ENCODE measurements at regions not wholly inside any gene's neighbourhood (a gene's known extent, or its start where the extent isn't known, plus 50 kb on each side); places are given as distances from the start of the nearest gene placed in this dataset.

GRCh38 chr4:112753333-112753732, 116.4 kb downstream of the LARP7 start:
- Mint-ChIP-seq H3K27me3 (ENCODE audit: low read depth) (peaks cover 9% of the 10 kb centered on the region), H3K27ac (ENCODE audit: unreplicated experiment) (no peak overlapping the region), H3K4me1 (ENCODE audit: low read depth) (no peaks in the 10 kb centered on the region), H3K4me3 (ENCODE audit: unreplicated experiment) (no peak overlapping the region), H3K36me3 (ENCODE audit: low read depth) (no peaks in the 10 kb centered on the region), H3K9me3 (ENCODE audit: low read depth) (no peaks in the 10 kb centered on the region)
- no peak for TF ChIP-seq CTCF (IDR thresholded peaks at IDR 0.05)
- DNase-seq (ENCODE audit: low spot score), result no peak

DNA sequence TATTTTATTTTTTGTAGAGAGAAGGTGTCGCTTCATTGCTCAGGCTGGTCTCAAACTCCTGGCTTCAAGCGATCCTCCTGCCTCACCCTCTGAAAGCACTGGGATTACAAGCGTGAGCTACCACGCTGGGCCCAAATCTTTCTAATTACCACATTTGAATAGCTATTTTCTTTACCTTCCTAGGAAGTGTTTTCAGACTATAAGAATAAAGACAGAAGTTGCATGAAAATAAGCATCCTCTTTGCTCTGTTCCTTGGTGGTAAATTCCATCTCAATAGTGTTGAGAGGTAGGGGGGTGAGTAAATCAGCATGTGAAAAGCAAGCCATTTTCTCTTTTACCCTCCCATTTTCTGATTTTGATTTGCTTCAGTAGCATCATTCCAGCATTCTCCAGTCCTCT, 122.4 kb downstream of the LARP7 start:
- no peak for DNase-seq (ENCODE audit: low spot score)
- peaks cover 4% of the 10 kb centered on the region for H3K27me3 Mint-ChIP-seq (ENCODE audit: low read depth)
- no peak for TF ChIP-seq CTCF (IDR thresholded peaks at IDR 0.05)
- no peak overlapping the region for H3K27ac Mint-ChIP-seq (ENCODE audit: unreplicated experiment)
- H3K4me1 Mint-ChIP-seq (ENCODE audit: low read depth), result peaks cover 4% of the 10 kb centered on the region
- H3K4me3 Mint-ChIP-seq (ENCODE audit: unreplicated experiment), result no peak overlapping the region
- no peaks in the 10 kb centered on the region for H3K36me3 Mint-ChIP-seq (ENCODE audit: low read depth)
- H3K9me3 Mint-ChIP-seq (ENCODE audit: low read depth), result no peaks in the 10 kb centered on the region

DNA sequence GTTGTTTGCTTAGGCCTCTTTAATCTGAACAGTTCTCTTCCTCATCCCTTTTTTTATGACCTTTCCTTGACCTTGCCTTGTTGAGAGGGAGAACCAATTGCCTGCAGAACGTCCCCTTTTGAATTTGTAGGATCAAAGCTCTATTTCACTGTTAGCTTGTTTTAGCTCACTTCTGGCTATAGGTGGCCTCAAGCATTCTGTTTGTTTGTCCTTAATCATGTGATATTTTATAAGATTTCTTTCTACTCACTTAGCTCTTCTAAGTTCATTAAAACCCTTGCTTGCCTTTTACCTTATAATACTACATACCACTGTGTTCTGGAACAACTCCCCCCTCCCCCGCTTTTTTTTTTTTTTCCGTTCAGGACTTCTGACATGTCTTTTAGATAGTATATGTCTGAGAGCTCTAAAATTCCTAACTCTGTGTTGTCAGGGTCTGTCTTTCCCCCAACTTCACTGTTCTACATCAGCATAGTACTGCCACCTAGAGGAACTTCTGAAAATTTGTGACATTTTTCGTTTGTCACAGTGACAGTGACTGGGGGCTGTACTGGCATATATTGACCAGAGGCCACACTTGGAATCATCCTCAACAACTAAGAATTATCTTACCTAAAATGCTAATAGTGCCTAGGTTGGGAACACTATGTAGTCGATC, 128.5 kb downstream of the LARP7 start:
- H3K4me3 Mint-ChIP-seq (ENCODE audit: unreplicated experiment), result no peak overlapping the region
- DNase-seq (ENCODE audit: low spot score), result no peak
- no peaks in the 10 kb centered on the region for H3K9me3 Mint-ChIP-seq (ENCODE audit: low read depth)
- H3K36me3 Mint-ChIP-seq (ENCODE audit: low read depth), result no peaks in the 10 kb centered on the region
- peak overlapping the region; percentile 55 for H3K27ac Mint-ChIP-seq (ENCODE audit: unreplicated experiment)
- H3K27me3 Mint-ChIP-seq (ENCODE audit: low read depth), result no peaks in the 10 kb centered on the region
- TF ChIP-seq CTCF (IDR thresholded peaks at IDR 0.05), result peak; percentile 80
- peaks cover 4% of the 10 kb centered on the region for H3K4me1 Mint-ChIP-seq (ENCODE audit: low read depth)

DNA sequence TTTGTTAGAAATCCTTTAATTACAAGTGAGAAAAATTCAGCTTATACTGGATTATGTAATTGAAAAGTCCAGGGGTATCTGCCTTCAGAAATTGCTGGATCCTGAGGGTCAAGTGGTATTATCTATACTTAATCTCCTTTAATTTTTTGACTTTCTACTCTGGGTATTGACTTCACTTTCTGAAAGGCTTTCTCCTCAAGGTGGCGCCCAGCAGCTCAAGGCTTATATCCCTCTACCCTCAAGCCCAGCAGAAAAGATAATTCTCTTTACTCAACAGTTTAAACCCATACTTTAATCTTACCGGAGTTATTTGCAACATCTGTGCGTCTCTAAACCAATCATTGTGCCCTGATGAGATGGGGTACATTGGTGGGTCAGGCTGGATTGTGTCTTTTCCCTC, 129.5 kb downstream of the LARP7 start:
- H3K27ac Mint-ChIP-seq (ENCODE audit: unreplicated experiment), result no peak overlapping the region
- DNase-seq (ENCODE audit: low spot score), result no peak

GRCh38 chr4:112767386-112767785, 130.4 kb downstream of the LARP7 start:
- no peaks in the 10 kb centered on the region for H3K27me3 Mint-ChIP-seq (ENCODE audit: low read depth)
- DNase-seq (ENCODE audit: low spot score), result no peak
- H3K4me3 Mint-ChIP-seq (ENCODE audit: unreplicated experiment), result no peak overlapping the region
- no peaks in the 10 kb centered on the region for H3K36me3 Mint-ChIP-seq (ENCODE audit: low read depth)
- H3K9me3 Mint-ChIP-seq (ENCODE audit: low read depth), result no peaks in the 10 kb centered on the region
- H3K4me1 Mint-ChIP-seq (ENCODE audit: low read depth), result peaks cover 4% of the 10 kb centered on the region
- no peak for TF ChIP-seq CTCF (IDR thresholded peaks at IDR 0.05)
- H3K27ac Mint-ChIP-seq (ENCODE audit: unreplicated experiment), result no peak overlapping the region

More for the DNA sequence above, 129.5 kb downstream of the LARP7 start:
- H3K4me3 Mint-ChIP-seq (ENCODE audit: unreplicated experiment), result no peak overlapping the region
- H3K36me3 Mint-ChIP-seq (ENCODE audit: low read depth), result no peaks in the 10 kb centered on the region
- H3K4me1 Mint-ChIP-seq (ENCODE audit: low read depth), result peaks cover 4% of the 10 kb centered on the region
- no peaks in the 10 kb centered on the region for H3K27me3 Mint-ChIP-seq (ENCODE audit: low read depth)
- TF ChIP-seq CTCF (IDR thresholded peaks at IDR 0.05), result peak; percentile 74
- H3K9me3 Mint-ChIP-seq (ENCODE audit: low read depth), result no peaks in the 10 kb centered on the region

All from chondrocyte (in vitro differentiated cells).